Fibroblast of villous mesenchyme (primary cell): ENCODE measurements at regions not wholly inside any gene's neighbourhood (a gene's known extent, or its start where the extent isn't known, plus 50 kb on each side); places are given as distances from the start of the nearest gene placed in this dataset.

Source experiments
- DNase-seq: peaks from one replicate; pipeline ENCODE4 v3.0.0-alpha.2; 2010; ENCODE audit warnings: low read depth
- H3K4me3 ChIP-seq: 2 replicates; pipeline ENCODE4 v1.5.1; 2011; ENCODE audit warnings: low read depth, mild to moderate bottlenecking, low read length
- CTCF ChIP-seq: IDR thresholded peaks from 2 replicates; pipeline ENCODE4 v1.5.1; 2012; ENCODE audit warnings: low read depth, mild to moderate bottlenecking, low read length; ENCODE audit not compliant: insufficient read depth

- no peak for TF ChIP-seq CTCF
- H3K4me3 ChIP-seq: no peak overlapping the region
- DNase-seq: no peak
These were observed 54.5 kb upstream of the MC3R start for GRCh38 chr20:56194042-56194441.

GRCh38 chr20:56195946-56196345 is 52.6 kb upstream of the MC3R start:
- no peak overlapping the region for H3K4me3 ChIP-seq
- DNase-seq: peak; percentile 12
- TF ChIP-seq CTCF: no peak
